ENCODE measurements at regions not wholly inside any gene's neighbourhood (a gene's known extent, or its start where the extent isn't known, plus 50 kb on each side); places are given as distances from the start of the nearest gene placed in this dataset.

- DNase-seq = no peak
- no peaks in the 10 kb centered on the region for H3K27me3 ChIP-seq (ENCODE audit: insufficient read depth)
- H3F3A ChIP-seq (replicated peaks; ENCODE audit: insufficient read depth) = peaks cover 4% of the 10 kb centered on the region
- H2AFZ ChIP-seq (ENCODE audit: low read depth) = no peak overlapping the region
- H3K36me3 ChIP-seq (replicated peaks in 1 of 2; ENCODE audit: control insufficient read depth in 1 of 2, insufficient read depth in 2 of 2, low read length in 1 of 2) = no peaks in the 10 kb centered on the region
- POLR2A ChIA-PET = no interaction called here
- CTCF ChIA-PET = no interaction called here
- peak overlapping the region in 1 of 2 experiments; percentile 56; a peak in 2 of 4 replicates for H3K27ac ChIP-seq (ENCODE audit: low read depth in 2 of 2, low read length in 1 of 2)
- H3K4me3 ChIP-seq (ENCODE audit: low read depth in 2 of 2, low read length in 1 of 2) = no peak overlapping the region
- no peaks in the 10 kb centered on the region for H3K9me2 ChIP-seq
- H4K20me1 ChIP-seq (ENCODE audit: insufficient read depth) = no peaks in the 10 kb centered on the region
- 58% methylated on average over 7 of the region's 7 CpGs for WGBS (ENCODE audit: low lambda C conversion rate)
- peaks cover 0 to 21% of the 10 kb centered on the region in 2 experiments; a peak in 1 of 4 replicates for H3K4me1 ChIP-seq (ENCODE audit: control insufficient read depth in 1 of 2, insufficient read depth in 2 of 2, low read depth in 1 of 2, low read length in 1 of 2)
- peak overlapping the region; percentile 1; the same call in 1 of the 2 replicates for H3K4me2 ChIP-seq
- H3K9ac ChIP-seq = no peak overlapping the region
- no peaks in the 10 kb centered on the region for H3K79me2 ChIP-seq (ENCODE audit: insufficient read depth)
- H3K9me3 ChIP-seq = no peaks in the 10 kb centered on the region
- TF ChIP-seq IRF3 (IDR thresholded peaks at IDR 0.05; ENCODE audit: low read depth, low read length) (no peak), TCF12 (IDR thresholded peaks at IDR 0.05) (peak; percentile 15; the same call in 1 of the 2 replicates), FOSL2 (IDR thresholded peaks at IDR 0.05; ENCODE audit: borderline replicate concordance, low read depth) (peak; percentile 45; the same call in 1 of the 2 replicates), JUND (IDR thresholded peaks at IDR 0.05) (peak; percentile 67)
Measured at GRCh38 chr13:110001670-110002275, 215.4 kb upstream of the IRS2 start.

- H3K9me2 ChIP-seq = no peaks in the 10 kb centered on the region
- H3K9me3 ChIP-seq = no peaks in the 10 kb centered on the region
- no peak overlapping the region for H3K4me3 ChIP-seq (ENCODE audit: low read depth in 2 of 2, low read length in 1 of 2)
- no peak overlapping the region for H2AFZ ChIP-seq (ENCODE audit: low read depth)
- H3K4me2 ChIP-seq = 0 out of 2 replicates have a peak overlapping the region, but pooled peaks have one; percentile 21
- DNase-seq = no peak
- peak; percentile 57 for TF ChIP-seq PBX3 (IDR thresholded peaks at IDR 0.05)
- no peak for TF ChIP-seq USF1 (IDR thresholded peaks at IDR 0.05; ENCODE audit: borderline replicate concordance, low read depth)
- no peak for TF ChIP-seq GATA2 (CRISPR knock-in tag; IDR thresholded peaks at IDR 0.05)
- peaks cover 0 to 21% of the 10 kb centered on the region in 2 experiments; a peak in 1 of 4 replicates for H3K4me1 ChIP-seq (ENCODE audit: control insufficient read depth in 1 of 2, insufficient read depth in 2 of 2, low read depth in 1 of 2, low read length in 1 of 2)
- peak overlapping the region in 1 of 2 experiments; percentile 56; a peak in 2 of 4 replicates for H3K27ac ChIP-seq (ENCODE audit: low read depth in 2 of 2, low read length in 1 of 2)
- H4K20me1 ChIP-seq (ENCODE audit: insufficient read depth) = no peaks in the 10 kb centered on the region
- WGBS (ENCODE audit: low lambda C conversion rate) = 91% methylated on average over 12 of the region's 12 CpGs
- peaks cover 4% of the 10 kb centered on the region for H3F3A ChIP-seq (replicated peaks; ENCODE audit: insufficient read depth)
- CTCF ChIA-PET = interaction anchor here (0.8 to 0.9 kb wide), 2 partner anchors 12 to 1080 kb away, joined by 3 read pairs; no protein-coding TSS in a partner anchor
- H3K27me3 ChIP-seq (ENCODE audit: insufficient read depth) = no peaks in the 10 kb centered on the region
- no peaks in the 10 kb centered on the region for H3K36me3 ChIP-seq (replicated peaks in 1 of 2; ENCODE audit: control insufficient read depth in 1 of 2, insufficient read depth in 2 of 2, low read length in 1 of 2)
- POLR2A ChIA-PET = no interaction called here
- H3K79me2 ChIP-seq (ENCODE audit: insufficient read depth) = no peaks in the 10 kb centered on the region
- no peak overlapping the region for H3K9ac ChIP-seq
Measured at GRCh38 chr13:110000534-110001345, 214.4 kb upstream of the IRS2 start.
